GM21786 (cell line): ENCODE measurements at regions not wholly inside any gene's neighbourhood (a gene's known extent, or its start where the extent isn't known, plus 50 kb on each side); places are given as distances from the start of the nearest gene placed in this dataset.

Experiments
- ATAC-seq: cut with Tn5 transposase; IDR thresholded peaks from one replicate; pipeline ENCODE4 v1.9.1; 2021; ENCODE audit not compliant: unreplicated experiment

- ATAC-seq = no peak
These were observed 297.1 kb upstream of the RARB start for GRCh38 chr3:25130724-25131520.

GRCh38 chr3:25133588-25133987, 294.5 kb upstream of the RARB start:
- no peak for ATAC-seq

GRCh38 chr3:25137606-25138005, 290.5 kb upstream of the RARB start:
- no peak for ATAC-seq

GRCh38 chr3:25139267-25139666, 288.8 kb upstream of the RARB start:
- ATAC-seq = no peak

- no peak for ATAC-seq
These were observed 285.3 kb upstream of the RARB start for GRCh38 chr3:25142609-25143355.

GRCh38 chr3:25143356-25144025, 284.6 kb upstream of the RARB start:
- ATAC-seq = no peak

- ATAC-seq = no peak
These were observed 283.6 kb upstream of the RARB start for GRCh38 chr3:25144430-25144829.

GRCh38 chr3:25145176-25145575, 282.9 kb upstream of the RARB start:
- ATAC-seq = no peak

- ATAC-seq = no peak
These were observed 277.9 kb upstream of the RARB start for GRCh38 chr3:25150199-25150598.

- ATAC-seq = no peak
These were observed 276.7 kb upstream of the RARB start for GRCh38 chr3:25151281-25151902.

GRCh38 chr3:25151903-25152295, 276.2 kb upstream of the RARB start:
- no peak for ATAC-seq

- no peak for ATAC-seq
These were observed 274.9 kb upstream of the RARB start for GRCh38 chr3:25153136-25153535.

GRCh38 chr3:25153561-25153960, 274.5 kb upstream of the RARB start:
- ATAC-seq = no peak

GRCh38 chr3:25155652-25156471, 272.2 kb upstream of the RARB start:
- ATAC-seq = no peak

- ATAC-seq = no peak
These were observed 271.4 kb upstream of the RARB start for GRCh38 chr3:25156626-25157025.

GRCh38 chr3:25165306-25165705, 262.8 kb upstream of the RARB start:
- no peak for ATAC-seq

GRCh38 chr3:25166016-25166415, 262.0 kb upstream of the RARB start:
- ATAC-seq = no peak

- ATAC-seq = no peak
These were observed 258.9 kb upstream of the RARB start for GRCh38 chr3:25169151-25169550.

GRCh38 chr3:25170021-25170420, 258.0 kb upstream of the RARB start:
- ATAC-seq = no peak

- ATAC-seq = no peak
These were observed 256.8 kb upstream of the RARB start for GRCh38 chr3:25171118-25171807.
